GM12891 (cell line): ENCODE measurements at regions not wholly inside any gene's neighbourhood (a gene's known extent, or its start where the extent isn't known, plus 50 kb on each side); places are given as distances from the start of the nearest gene placed in this dataset.

Experiments
- POLR2A ChIP-seq: IDR thresholded peaks from 2 replicates; pipeline ENCODE4 v1.6.1; 2011; ENCODE audit warnings: low read depth, low read length, control low read depth
- POLR2AphosphoS5 ChIP-seq: IDR thresholded peaks from 2 replicates; pipeline ENCODE4 v1.6.1; 2011; ENCODE audit warnings: low read depth, low read length, control low read depth
- TAF1 ChIP-seq: IDR thresholded peaks from 2 replicates; pipeline ENCODE4 v1.6.1; 2011; ENCODE audit warnings: low read depth, low read length, control low read depth

DNA sequence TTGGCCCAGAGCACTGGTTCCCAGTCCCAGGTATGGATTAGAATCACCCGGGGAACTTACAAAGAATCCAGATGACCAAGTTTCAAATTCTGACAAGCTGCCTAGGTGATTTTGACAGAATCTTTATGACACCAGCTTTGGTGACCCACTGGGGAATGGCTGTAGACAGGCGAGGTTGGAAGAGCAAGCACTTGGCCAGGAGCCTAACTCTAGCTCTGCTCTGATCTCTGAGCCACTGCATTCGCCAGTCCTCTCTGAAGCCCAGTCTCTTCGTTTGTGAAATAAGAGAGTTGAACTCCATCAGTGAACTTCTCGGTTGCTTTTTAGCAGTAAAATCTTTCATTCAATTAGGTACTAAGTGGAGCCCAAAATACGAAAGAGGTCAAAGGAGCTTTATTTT lies 161.2 kb downstream of the VEGFA start:
- TF ChIP-seq POLR2A = no peak
- no peak for TF ChIP-seq TAF1
- no peak for TF ChIP-seq POLR2AphosphoS5
